ENCODE measurements at regions not wholly inside any gene's neighbourhood (a gene's known extent, or its start where the extent isn't known, plus 50 kb on each side); places are given as distances from the start of the nearest gene placed in this dataset.

GRCh38 chr2:161102770-161103450 lies 57.3 kb upstream of the TANK start:
- Histone ChIP-seq H3K4me1 (ENCODE audit: control insufficient read depth in 1 of 2, low read depth in 2 of 2) (peaks cover 4 to 18% of the 10 kb centered on the region in 2 donors), H3K4me3 (no peak overlapping the region), H3K27ac (peak overlapping the region in 1 of 2 donors; percentile 11), H3K27me3 (replicated peaks; ENCODE audit: insufficient read depth) (no peaks in the 10 kb centered on the region), H3K9me3 (no peaks in the 10 kb centered on the region), H3K36me3 (no peaks in the 10 kb centered on the region)
- DNase-seq (ENCODE audit: low spot score) = no peak
- ATAC-seq (ENCODE audit: insufficient number of reproducible peaks, low FRiP score, low read depth) = no peak
- no peak for TF ChIP-seq CTCF (IDR thresholded peaks at IDR 0.05)

GRCh38 chr2:161103451-161103831 lies 56.8 kb upstream of the TANK start:
- no peak for DNase-seq (ENCODE audit: low spot score)
- no peak for TF ChIP-seq CTCF (IDR thresholded peaks at IDR 0.05)
- Histone ChIP-seq H3K27me3 (replicated peaks; ENCODE audit: insufficient read depth) (no peaks in the 10 kb centered on the region), H3K4me1 (ENCODE audit: control insufficient read depth in 1 of 2, low read depth in 2 of 2) (peaks cover 4 to 18% of the 10 kb centered on the region in 2 donors), H3K4me3 (no peak overlapping the region), H3K9me3 (no peaks in the 10 kb centered on the region), H3K36me3 (no peaks in the 10 kb centered on the region), H3K27ac (no peak overlapping the region)
- ATAC-seq (ENCODE audit: insufficient number of reproducible peaks, low FRiP score, low read depth) = no peak

- Histone ChIP-seq H3K4me1 (ENCODE audit: control insufficient read depth in 1 of 2, low read depth in 2 of 2) (peaks cover 4 to 18% of the 10 kb centered on the region in 2 donors), H3K36me3 (no peaks in the 10 kb centered on the region), H3K27ac (no peak overlapping the region), H3K9me3 (no peaks in the 10 kb centered on the region), H3K27me3 (replicated peaks; ENCODE audit: insufficient read depth) (no peaks in the 10 kb centered on the region), H3K4me3 (no peak overlapping the region)
- TF ChIP-seq CTCF (IDR thresholded peaks at IDR 0.05) = no peak
- DNase-seq (ENCODE audit: low spot score) (no peak), ATAC-seq (ENCODE audit: insufficient number of reproducible peaks, low FRiP score, low read depth) (no peak)
Measured at GRCh38 chr2:161104054-161104553, 56.1 kb upstream of the TANK start.

- Histone ChIP-seq H3K27ac (no peak overlapping the region), H3K36me3 (no peaks in the 10 kb centered on the region), H3K27me3 (replicated peaks; ENCODE audit: insufficient read depth) (no peaks in the 10 kb centered on the region), H3K9me3 (no peaks in the 10 kb centered on the region), H3K4me3 (no peak overlapping the region), H3K4me1 (ENCODE audit: control insufficient read depth in 1 of 2, low read depth in 2 of 2) (peaks cover 4 to 12% of the 10 kb centered on the region in 2 donors)
- ATAC-seq (ENCODE audit: insufficient number of reproducible peaks, low FRiP score, low read depth) (no peak), DNase-seq (ENCODE audit: low spot score) (no peak)
- no peak for TF ChIP-seq CTCF (IDR thresholded peaks at IDR 0.05)
Measured at GRCh38 chr2:161107265-161107664, 53.0 kb upstream of the TANK start.
